NCI-H2081 treated with DMSO at 0.1 percent for 48 hours (cell line): ENCODE measurements at regions not wholly inside any gene's neighbourhood (a gene's known extent, or its start where the extent isn't known, plus 50 kb on each side); places are given as distances from the start of the nearest gene placed in this dataset.
"Not testable (repeated sequence)": the region's sequence is repeated elsewhere in the genome, so short reads cannot be mapped to it uniquely, and the experiment has no call there.

Experiments
- DNase-seq: peaks from one replicate; lab custom pipeline; 2025; lab: John Stamatoyannopoulos, UW

DNA sequence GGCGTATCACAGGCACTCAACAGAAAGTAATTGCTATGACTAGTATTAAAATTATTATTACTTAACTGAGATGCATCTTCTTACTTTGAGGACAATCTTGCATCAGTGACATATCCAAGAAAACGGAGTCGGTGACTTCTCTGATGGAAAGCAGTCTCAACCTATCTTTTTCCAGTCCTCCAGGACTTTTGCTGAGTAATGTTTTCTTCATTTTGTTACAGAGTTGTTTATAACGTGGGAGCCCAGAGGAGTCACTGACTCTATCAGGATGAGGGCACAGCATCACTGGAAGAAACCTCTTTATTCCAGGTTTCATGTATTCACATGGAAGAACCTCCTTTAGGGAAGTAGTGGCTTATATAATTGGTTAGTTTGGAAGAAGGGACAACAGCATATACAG, 51.5 kb upstream of the MELK start:
- DNase-seq, result no peak

DNA sequence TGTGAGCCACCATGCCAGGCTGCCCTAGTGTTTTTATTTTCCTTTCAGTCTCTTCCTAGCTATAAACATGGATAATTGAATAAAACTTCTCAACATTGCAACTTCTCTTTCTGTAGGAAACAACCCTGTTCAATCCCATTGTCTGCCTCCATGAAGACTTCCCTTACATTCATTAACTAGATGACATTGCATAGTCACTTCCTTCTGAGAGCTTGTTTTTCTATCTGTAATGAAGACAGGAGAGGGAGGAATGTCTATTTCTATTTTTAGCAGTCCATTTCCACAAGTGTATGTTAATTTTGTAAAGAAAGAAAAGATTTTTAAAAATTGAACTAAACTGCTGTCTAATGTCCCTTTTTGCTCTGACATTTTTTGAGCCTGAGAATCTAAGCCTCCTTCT, 55.6 kb upstream of the MELK start:
- no peak for DNase-seq

GRCh38 chr9:36504156-36504555, 68.5 kb upstream of the MELK start:
- DNase-seq, result no peak

- no peak for DNase-seq
Observed at GRCh38 chr9:36503172-36504088, 69.3 kb upstream of the MELK start.

DNA sequence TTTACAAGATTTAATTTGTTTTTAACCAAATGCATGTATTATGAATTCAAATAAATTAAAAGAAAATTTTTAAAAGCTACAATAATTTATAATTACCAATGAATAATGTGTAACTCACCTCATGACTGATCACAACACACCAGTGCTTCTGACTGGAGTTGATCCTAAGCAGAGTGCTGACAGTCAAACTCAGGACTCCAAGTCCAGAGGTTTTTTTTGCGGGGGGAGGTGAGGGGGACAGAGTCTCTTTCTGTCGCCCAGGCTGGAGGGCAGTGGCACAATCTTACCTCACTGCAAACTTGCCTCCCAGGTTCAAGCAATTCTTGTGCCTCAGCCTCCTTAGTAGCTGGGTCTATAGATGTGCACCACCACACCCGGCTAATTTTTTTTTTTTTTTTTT, 71.0 kb upstream of the MELK start:
- no peak for DNase-seq

- not testable (repeated sequence) for DNase-seq
Observed at GRCh38 chr9:36500931-36501330, 71.8 kb upstream of the MELK start.

DNA sequence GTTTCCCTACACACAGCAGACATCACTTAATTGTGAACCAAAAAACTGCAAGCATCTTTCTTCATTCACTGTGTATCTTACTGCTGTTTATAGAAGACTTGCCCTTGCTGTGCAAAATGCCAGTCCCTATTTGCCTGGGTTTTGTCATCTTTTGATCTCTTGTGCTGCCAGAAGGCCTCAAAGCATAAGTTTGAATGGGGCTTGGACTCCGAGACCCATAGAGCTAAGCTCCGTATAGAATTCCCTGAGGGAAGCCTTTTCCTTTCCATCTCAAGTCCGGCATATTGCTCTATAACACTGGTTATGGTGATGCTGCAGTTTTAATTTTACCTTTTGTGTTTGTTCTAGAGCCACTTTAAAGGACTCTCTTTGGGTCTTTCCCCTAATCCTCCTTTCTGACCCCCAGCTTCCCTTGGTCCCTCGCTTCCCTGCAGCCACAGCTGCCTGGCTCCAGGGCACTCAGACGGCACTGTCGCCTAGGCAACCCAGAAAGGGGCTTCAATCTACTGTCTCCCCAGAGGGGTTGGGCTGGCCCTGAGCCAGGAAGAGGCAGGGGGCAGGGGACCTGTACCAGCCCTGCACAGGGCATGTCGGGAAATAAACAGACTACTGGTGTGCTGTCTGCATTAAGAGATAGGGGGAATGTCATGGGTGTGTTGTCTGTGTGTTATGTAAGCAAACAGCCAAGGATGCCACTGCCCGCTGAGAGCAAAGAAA, 73.4 kb upstream of the MELK start:
- no peak for DNase-seq

- DNase-seq, result not testable (repeated sequence)
Observed at GRCh38 chr9:36493564-36493963, 79.1 kb upstream of the MELK start.

DNA sequence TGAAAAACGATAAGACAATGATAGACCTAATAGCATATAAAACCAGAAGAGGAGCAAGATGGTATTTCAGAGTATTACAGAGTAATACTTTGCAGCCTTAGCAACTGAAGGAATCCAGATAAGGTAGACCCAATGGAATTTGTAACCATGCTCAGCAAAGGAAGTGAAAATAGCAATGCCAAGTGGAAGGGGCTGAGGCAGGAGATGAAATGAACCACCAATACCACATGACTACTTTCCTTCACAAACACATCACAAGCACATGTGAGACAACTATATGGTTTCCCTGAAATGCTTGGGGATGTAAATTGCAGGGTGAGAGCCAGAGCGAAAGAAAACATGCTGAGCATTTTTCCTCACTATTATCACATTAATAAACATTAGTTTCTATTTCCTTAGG, 79.8 kb upstream of the MELK start:
- no peak for DNase-seq

- DNase-seq, result no peak
Observed at GRCh38 chr9:36489453-36489852, 83.2 kb upstream of the MELK start.

DNA sequence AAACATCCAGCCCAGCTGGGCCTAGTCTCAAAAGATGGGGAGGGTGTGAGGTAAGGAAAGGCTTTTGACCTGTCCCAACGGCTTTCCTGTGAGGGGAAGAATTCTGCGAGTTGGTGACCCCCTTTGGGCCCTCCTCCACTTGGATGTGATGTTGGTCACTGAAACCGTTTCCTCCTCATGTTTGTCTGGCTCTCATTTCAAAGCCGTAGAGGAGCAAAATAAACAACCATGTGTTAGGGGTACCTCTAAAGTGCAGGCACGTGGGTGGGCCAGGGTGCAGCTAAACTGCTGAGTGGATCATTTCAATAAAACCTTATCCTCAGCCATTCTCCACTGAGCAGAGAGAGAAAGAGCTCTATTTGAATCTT, 84.3 kb upstream of the MELK start:
- no peak for DNase-seq

GRCh38 chr9:36487482-36488388, 85.0 kb upstream of the MELK start:
- peak; percentile 30 for DNase-seq

DNA sequence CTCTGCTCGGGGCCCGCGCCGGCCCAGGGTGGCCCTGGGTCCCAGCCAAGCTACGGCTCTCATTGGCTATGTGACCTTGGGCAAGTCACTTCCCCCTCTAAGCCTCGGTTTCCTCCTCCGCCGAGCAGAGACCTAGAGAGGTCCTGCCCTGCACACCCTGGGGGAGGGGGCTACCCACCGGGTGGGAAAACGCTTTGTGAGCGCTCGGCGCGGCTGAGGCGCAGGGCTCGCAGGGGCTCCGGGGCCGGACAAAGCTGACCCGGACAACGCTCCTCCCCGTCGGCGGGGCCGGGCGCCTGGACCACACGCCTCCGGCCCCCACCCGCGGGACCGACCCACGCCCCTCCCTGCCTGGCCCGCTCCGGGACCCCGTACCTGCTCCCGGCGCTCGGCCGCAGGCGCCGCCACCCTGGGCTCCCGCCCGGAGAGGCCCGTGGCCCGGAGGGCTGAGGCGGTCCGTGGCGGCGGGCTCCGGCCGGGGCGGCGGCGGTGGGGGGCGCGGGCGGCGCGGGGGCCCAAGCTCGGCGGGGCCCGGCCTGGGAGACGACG, 85.7 kb upstream of the MELK start:
- DNase-seq, result no peak

DNA sequence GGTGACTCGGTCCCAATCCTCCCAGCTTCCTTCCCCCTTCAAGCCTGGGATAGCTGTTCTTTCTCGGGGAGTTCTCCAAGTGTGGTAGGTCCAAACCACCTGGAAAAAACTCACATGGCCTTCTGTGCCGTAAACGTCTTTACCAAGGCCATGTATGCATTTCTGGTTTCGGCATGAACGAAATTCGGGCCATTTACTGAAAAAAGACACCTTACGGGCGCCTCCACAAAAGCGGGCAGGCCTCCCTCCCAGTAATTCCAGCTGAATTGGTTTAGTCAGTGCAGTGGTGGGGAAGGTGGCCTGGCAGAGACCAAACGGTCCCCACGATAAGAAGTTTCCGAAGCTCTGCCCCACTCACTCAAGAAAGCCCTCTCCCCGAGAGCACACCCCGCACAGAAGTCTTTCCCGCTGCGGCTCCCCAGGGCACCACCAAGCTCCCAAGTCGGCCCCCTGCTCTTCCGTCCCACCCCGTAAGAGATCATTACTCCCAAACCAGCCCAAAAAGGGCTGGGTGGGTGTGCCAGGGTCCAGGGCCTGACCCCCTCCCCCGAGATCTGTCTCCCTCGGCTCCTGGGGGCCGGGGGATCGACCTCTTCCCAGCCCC, 86.3 kb upstream of the MELK start:
- no peak for DNase-seq

GRCh38 chr9:36485647-36486328, 85.7 kb upstream of the RNF38 start:
- DNase-seq, result no peak

DNA sequence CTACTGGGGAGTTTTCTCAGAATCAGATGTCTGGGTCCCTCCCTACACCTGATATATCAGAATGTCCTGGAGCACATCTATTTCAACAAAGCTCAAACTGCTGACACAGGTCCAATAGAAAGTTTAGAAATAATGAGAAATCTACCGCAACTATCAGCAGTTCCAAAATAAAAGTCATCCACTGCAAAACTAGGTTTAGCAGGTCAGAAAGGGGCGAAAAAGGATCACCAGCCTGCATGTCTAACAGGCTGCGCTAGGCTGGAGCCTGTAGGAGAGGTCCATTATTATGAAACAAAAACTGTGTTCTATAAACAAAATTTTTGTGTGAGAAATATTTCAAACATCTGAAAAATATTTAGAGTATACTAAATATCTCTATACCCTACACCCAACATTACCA, 84.1 kb upstream of the RNF38 start:
- DNase-seq, result no peak

DNA sequence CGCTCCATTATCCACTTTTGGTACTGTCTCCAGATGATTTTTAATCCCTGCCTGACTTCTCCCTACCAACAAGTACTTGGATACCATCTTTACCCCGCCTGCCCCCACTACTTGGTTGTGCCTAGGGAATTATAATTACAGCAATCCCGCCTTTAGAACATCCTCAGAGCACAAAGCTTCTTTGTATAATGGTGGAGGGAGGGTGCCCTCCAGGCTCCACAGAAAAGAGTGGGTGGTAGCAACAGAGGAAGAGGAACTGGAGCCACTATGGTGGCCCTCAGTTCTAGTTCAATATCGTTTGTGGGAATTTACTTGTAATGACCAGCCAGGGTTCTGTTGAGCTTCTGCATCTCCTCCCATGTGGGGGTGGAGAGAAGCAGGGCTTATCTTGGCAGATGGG, 79.0 kb upstream of the RNF38 start:
- no peak for DNase-seq

- DNase-seq, result no peak
Observed at GRCh38 chr9:36471359-36471758, 71.3 kb upstream of the RNF38 start.

DNA sequence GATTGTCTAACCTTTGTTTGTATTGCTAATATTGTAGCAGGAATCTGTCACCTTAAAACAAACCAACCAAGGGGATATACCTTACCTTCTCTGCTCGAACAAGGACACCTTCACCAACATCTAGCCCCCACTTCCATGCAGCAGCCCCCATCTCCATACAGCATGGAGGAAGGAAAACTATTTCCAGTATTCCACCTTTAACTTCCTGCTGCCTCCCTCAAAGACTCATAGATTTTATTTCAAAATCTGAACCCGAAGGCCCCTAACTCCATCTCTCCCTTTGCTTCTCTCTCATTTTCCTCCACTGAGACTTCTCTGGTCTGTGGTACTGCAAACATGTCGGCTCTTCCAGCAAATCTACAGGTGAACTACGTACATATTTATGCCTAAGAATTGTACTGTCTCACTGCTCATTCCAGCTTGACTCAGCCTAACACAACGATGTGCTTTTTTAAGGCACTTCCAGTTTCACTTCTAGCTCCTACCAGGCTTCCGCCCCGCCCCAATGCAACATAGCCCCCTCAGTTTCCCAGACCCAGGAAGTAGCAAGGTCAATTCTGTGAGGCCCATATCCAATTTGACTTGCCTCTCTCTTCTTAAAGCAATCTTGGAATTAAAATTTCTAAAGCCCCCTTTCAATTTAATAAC, 70.7 kb upstream of the RNF38 start:
- DNase-seq, result no peak

DNA sequence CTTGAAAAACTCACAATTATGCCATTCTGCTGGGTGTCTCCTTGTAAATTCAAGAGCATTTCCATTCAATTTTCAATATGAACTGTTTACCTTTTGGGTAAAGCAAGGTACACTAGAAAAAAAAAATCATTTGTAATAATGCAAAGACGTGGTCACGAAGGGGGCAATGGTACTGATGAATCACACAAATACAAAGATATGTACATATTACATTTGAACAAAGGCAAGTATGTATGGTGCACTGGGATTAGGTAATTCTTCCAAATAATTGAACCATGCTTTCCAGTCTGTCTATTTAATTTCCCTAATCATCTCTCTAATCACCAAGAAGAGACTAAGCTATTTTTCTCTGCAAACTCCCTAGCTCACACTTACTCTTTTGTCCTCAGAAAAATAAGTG, 63.4 kb upstream of the RNF38 start:
- no peak for DNase-seq

- no peak for DNase-seq
Observed at GRCh38 chr9:36462245-36462644, 62.2 kb upstream of the RNF38 start.
